Lower leg skin (tissue), 3 donors: ENCODE measurements at regions not wholly inside any gene's neighbourhood (a gene's known extent, or its start where the extent isn't known, plus 50 kb on each side); places are given as distances from the start of the nearest gene placed in this dataset.

Source experiments
- CTCF ChIP-seq, 3 donors: fragments of 450-650 bp; IDR thresholded peaks; one replicate each; pipeline ENCODE4 v1.5.1; 2016; ENCODE audit warnings: antibody characterized with exemption in 3 of 3, mild to moderate bottlenecking in 3 of 3, moderate library complexity in 2 of 3
- POLR2A ChIP-seq, 2 donors: fragments of 450-650 bp; IDR thresholded peaks; one replicate each; pipeline ENCODE4 v1.6.1; 2016 to 2017; ENCODE audit warnings: antibody characterized with exemption in 2 of 2, mild to moderate bottlenecking in 1 of 2, moderate library complexity in 1 of 2

GRCh38 chr1:37123276-37124115 is 89.2 kb upstream of the GRIK3 start:
- TF ChIP-seq CTCF (IDR thresholded peaks at IDR 0.05), result no peak
- no peak for TF ChIP-seq POLR2A (IDR thresholded peaks at IDR 0.05)
